ENCODE measurements at regions not wholly inside any gene's neighbourhood (a gene's known extent, or its start where the extent isn't known, plus 50 kb on each side); places are given as distances from the start of the nearest gene placed in this dataset.

DNA sequence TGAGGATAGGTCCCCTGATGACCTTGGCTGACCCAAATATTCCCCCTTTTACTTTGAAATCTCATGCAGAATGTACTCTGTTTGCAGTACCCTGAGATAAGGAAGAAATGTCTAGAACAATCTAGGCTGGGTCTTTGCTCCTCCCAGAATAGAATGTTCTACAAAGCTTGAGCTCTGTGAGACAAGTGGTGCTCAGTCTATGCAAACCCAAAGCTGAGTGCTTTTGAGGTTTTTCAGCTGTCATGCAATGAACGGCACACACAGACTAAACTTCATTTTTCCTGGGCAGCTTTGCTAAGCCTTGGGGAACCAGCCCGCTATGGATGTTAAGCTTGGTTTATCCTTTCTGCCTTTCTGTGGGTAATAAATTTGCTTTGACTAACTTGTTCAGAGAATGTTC lies 513.6 kb downstream of the FAT4 start:
- no peak for DNase-seq

DNA sequence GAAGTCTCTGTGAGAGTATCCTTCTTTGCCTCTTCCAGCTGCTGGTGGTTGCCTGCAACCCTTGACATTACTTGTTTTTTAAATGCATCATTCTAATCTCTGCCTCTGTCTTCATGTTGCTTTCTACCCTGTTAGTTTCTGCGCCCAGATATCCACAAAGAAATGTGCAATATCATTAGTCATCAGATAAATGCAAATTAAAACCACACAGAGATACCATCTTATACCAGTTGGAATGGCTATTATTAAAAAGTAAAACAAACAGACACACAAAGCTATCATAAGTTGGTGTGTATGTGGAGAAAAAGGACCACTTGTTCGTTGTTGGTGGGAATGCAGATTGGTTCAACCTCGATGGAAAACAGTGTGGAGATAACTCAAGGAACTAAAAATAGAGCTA lies 517.4 kb downstream of the FAT4 start:
- no peak for DNase-seq

DNA sequence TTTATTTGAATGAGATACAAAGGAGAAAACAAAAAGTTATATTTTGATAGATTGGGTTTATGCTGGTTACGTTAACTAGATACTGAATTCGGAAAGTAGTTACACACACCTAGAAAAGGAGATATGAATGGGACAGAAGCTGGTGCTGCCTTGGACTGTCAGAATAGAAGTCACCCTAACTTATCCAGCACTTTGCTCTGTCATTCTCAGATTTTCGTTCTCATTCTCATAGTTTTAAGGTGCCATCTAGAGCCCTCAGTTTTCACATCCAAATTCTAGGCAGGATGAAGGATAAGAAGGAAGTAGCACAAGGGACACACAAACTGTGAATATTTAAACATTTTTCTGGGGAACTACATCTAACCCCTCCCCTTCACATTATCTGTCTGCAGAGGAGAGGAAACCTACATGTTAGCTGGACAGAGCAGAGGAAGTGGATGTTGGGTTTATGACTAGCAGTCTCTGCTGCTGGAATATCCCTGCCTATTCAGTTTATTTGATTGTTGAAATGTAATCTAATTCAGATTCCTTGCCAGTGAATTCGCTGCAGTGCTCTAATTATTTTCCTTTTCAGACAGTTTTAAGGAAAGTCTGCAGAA lies 521.9 kb downstream of the FAT4 start:
- DNase-seq: no peak

DNA sequence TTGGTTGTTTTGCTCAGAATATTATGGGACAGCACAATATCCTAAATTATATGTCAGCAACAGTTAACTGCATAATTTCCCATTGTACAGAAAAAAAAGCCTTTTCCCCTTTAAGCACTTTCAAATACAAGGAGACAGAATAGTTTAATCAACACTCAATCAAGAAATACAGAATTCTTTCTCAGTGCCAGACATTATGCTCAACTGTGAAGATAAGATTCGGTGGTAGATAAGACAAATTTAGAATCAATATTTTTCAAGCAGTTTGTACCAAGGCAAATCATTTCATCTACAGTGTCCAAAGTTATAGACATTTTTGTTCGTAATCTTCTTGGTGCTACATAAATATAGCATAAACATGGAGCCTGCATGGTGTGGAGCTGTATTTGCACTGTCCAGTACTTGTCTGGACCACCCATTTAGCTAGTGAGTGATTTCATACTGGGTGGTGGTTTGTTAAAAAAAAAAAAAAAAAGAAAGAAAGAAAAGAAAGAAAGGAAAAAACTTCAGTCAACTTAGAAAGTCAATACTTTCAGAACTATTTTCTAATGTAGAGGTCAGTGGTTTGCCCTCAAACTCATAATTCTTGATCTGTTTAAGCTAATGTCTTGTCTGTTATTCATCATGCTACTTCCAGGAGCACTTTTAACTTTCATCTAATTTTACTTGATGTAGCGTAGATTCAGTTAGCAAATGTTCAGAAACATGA lies 522.9 kb downstream of the FAT4 start:
- DNase-seq: no peak

DNA sequence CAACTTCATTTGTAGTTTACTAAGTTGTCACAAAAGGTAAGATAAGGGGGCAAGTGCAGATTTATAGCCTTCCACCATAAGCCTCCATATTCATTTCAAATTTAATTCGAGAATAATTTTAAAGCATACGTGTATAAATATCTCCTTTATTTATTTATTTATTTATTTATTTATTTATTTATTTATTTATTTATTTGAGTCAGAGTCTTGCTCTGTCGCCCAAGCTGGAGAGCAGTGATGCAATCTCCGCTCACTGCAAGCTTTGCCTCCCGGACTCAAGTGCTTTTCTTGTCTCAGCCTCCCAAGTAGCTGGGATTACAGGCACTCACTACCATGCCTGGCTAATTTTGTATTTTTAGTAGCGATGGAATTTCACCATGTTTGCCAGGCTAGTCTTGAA lies 523.4 kb downstream of the FAT4 start:
- DNase-seq: no peak

DNA sequence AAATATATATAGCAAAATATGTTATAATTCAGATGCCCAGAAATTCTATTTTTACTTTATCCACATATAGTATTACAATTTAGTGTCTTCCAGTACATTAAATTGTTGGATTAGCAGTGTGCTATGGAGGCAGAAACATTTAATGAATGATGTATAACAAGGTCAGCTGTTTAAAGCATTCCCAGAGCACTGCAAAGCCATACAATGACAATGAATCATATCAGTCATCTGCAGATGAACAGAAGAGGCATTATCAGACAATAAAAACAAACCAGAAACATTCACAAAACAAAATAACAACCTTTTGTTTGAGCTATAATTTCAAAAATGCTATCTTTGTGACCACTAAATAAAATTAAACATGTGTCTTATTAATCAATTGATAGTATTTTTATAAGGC lies 524.2 kb downstream of the FAT4 start:
- DNase-seq: no peak

DNA sequence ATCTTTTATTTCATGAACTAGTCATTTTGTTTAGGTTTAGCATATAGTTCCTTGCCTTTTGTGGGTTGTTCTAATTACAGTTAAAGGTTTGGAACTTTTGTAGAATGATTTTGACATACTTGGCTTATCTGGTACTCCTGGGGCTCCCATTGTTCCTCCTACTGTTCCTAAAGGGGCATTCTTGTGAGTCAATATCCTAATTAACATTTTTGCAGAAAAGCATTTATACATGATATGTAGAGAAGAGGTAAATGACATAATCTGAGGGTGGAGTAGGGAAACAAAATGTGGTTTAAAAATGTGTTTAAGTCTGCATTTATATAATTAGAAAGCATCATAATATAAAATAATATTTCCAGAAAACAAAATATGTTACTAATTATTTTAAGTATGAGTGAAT lies 529.2 kb downstream of the FAT4 start:
- DNase-seq: no peak

DNA sequence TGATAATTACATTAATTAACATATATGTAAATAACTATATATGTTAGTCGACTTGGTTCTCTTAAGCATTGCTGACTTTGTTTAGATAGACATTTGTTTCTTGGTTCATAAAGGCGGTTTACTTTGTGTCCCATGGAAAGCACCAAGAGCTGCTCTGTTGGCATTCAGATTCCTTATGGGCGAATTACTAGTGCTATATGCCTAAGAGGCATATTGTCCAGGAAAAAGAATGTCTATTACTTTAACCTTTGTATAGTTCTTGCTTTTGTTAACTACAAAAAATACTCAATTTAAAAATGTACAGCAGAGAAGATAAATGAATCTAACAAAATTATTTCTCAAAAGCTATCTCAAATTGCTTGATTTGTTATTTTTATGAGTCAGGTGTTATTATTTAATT lies 532.8 kb downstream of the FAT4 start:
- DNase-seq: no peak

DNA sequence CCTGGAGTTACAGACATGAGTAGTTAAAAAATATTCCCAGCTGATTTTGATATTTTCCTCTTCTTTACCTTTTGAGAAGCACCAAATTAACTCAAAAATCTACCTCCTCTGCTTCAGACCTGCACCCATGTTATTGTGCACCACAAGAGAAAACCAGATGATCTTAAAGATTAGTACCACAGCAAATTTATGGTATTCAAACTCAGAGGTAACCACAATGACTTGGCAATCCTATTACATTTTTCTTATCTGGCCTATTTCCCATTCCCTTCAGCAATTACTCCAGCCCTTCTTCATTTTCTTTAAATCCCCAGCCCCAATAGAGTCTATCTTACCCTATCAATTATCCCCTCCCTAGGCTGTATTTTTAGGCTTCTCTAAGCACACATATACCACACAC lies 535.1 kb downstream of the FAT4 start:
- DNase-seq: no peak

DNA sequence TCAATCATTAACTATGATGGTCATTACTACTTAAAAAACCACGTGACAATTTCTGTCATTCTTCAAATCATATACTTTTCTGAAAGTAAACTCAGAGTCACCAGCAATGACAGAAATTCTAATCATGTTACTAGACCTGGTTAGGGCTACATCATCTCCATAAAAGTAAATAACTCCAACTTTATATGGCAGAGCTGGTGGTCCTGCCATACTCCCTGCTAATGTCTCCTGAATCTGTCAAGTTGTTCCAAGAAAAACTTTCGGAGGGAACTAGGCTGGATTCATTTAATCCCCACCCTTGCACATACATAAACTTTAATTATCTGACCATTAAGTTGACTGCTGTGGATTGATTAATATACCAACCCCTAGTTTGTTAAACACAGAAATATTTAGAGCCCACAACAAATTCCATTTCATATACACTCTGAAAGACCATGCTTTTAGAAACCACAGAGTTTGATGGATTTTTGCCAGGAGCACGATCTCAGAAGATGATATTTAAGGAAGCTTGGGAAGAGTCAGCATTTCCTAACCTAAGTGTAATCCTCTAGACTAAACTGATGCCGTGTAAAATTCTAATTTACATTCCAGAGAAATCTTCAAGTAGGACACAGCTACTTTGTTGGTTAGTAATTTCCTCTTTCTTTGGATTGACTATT lies 577.0 kb downstream of the FAT4 start:
- DNase-seq: no peak

DNA sequence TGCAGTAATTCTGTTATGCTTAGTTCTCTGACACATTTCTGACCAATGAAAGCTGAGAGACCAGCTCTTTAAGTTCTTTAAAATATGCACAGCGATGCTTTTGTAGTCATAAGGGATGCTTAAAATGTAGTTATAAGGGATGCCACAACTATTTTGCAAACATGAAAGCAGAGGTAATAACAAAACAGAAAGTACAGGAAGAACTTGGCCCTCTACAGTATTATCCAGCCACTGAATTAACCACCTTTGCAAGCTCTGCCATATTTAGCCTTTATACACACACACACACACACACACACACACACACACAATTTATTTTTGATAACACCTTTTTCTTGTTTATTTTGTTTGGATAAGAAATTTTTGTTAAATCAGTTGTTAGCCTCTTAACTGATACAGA lies 590.0 kb downstream of the FAT4 start:
- no peak for DNase-seq

DNA sequence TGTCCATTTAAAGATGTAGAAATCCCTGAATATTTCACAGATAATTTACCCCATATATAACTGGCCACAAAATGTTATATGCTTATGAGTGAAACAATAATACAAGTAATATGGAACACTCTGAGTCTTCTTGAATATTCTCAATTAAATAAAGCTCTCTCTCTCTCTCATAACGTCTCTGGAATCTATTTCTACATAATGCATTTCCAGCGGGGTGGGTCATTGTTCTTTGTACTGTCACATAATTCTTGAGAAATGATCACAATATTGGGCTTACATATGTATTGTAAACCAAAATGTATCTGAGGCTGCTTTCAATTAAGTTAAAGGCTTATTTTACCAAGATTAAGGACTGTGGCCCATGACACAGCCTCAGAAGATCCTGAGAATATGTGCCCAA lies 596.3 kb downstream of the FAT4 start:
- no peak for DNase-seq

DNA sequence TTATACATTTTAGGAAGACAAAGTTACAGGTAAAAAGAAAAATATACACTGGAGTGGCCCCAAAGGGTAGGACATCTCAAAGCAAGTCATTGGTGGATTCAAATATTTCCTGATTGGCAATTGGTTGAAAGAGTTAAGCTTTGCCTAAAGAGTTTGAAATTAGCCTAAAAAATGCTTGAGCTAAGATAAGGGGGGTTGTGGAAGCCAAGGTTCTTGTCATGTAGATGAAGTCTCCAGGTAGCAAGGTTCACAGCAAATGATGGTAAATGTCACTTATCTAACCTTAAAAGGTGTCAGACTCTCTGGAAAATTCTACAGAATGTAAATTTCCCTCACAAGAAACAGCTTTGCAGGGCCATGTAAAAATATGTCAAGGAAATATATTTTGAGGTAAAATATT lies 596.7 kb downstream of the FAT4 start:
- no peak for DNase-seq

DNA sequence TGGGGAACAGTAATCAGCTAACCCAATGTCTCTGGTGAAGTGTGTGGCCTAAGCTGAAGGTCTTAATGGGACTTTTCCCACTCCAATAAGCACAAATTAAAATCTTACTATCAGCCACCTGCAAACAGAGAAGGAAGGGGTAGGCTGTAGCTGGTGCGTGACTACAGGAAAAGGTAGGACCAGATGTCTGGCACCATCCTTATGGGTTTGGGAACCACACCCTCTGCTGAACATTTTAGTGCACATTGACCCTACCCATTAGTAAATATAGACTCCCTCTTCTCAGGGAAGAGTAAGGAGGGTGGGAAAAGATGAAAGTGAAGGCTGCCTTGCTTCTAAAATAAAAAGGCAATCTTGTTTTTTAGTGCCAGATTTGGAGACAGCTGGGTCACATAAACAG lies 602.8 kb downstream of the FAT4 start:
- no peak for DNase-seq

DNA sequence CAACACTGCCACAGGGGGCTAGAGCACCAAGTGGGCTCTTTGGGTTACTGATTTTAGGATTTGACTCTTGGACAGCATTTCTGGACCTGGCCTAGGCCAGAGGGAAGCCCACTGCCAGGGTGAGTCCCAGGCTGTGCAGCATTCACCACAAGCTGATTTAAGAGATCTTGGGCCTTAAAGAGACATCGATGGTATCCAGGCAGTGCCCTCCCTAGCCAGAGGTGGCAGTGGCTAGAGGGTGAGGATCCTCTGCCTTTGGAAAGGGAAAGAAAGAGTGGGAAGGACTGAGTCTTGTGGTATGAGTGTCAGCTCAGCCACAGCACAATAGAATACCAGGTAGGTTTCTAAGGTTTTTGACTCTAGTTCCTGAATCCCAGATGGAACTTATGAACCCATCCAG lies 613.9 kb downstream of the FAT4 start:
- DNase-seq: no peak

DNA sequence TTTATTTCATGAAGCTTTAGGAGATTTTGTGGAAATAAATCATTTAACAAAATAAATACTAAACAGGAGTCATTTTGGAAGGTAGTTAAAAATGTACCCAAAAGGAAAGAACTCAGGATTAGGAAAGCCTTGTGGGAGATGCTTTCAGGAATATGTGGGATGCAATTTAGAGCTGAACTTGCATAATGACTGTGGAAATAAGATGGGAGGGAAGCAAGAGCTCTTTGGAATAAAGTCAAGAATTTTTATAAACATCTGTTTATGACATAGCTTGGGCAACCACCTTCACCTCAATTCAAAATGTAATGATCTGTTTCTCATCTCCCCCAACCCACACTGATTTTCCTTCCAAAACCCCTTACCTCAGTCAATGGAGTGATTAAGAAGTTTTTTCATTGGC lies 623.8 kb downstream of the FAT4 start:
- no peak for DNase-seq

DNA sequence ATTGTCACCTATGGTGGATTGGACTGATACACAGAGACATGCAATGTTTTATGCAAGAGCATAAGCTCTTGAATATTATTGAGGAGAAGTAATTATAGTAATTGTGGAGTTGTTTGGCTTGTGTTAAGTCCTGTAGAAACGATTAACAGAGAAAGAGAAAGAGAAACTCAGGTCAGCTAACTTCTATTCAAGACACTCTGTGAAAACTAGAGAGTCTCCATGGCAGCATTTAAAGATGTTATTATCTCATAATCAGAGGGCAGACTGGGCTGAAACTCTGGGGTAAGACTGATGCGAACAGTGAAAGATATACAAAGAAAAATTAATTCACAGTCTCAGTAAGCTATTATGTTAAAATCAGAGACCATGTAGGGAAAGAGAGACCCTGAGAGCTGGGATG lies 625.7 kb downstream of the FAT4 start:
- no peak for DNase-seq

DNA sequence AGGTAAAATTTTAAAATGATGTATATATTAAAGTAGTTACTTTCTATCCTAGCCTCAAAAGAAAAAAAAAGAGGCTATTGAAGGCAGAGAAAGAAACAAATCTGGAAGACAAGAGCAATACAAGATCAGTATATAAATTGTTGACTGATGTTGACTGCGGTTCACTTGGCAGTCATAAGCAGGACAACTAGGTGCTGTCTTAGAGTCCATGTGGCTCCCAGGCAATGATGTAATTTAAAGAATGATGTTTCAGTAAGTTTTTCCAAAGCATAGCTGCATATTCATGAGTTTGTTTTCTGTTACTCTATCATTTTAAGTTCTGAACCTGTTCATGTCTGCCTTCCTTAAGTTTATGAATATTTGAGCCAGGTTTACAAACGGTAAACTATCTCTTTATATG lies 630.2 kb downstream of the FAT4 start:
- no peak for DNase-seq

DNA sequence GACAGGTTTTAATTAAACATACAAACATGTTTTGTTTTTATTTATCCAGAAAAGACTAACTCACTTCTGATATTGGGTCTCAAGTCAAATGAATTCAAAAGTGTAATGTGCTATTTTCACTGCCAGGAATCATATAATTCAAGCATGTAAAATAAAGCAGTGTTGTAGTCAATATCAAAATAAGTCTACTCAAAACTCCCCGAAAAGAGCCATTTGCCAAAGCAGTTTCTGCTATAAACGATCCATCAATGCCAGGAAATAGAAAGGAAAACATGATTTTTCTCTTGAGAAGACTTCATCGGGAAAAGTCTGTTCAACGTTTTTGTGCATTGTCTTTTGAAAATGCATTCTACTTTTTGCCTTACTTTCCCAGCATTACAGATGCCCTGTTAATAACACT lies 633.3 kb downstream of the FAT4 start:
- DNase-seq: no peak

DNA sequence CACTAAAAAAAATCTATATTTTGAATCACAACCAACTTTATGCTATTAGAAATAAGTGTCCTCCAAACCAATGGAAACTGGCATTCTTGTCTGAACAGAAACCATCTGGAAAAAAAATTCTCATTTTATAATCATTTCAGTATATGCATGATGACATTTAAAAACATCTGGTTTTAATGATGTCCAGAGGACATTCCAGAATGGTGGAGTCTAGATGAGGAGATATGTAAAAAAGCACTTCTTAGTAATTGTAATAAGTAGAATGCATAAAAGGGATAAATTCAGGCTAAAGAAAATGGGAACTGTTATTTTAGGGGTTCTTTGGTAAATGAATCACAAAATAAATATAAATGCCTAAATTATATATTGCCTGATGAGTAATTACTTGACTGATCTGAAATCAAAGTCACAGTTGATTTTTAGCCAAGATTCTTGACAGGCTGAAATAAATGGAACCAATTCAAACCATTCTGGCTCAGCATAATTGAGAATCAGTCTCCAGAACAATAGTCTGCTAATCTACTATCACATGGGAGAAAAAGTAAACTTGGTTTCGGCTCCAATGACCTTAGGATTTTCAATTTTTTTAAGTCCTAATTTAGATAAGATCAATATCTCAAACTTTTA lies 636.6 kb downstream of the FAT4 start:
- DNase-seq: no peak

DNA sequence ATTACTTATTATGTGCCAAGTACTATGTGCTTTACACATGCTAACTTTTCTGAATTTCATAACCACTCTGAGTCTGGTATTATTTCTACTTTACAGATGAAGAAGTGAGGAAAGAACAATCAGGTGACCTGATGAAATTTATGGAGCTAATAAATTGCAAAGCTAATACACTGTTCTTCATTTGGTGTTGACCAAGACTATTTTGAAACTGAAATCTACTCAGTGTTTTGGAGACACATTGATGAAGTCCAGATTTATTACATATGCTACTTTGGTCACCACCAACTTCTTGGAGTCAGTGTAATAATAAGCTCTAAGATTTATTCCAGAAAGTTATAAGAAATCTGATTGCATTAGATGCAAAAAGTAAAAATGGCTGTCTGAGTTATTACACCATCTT lies 637.9 kb downstream of the FAT4 start:
- no peak for DNase-seq

DNA sequence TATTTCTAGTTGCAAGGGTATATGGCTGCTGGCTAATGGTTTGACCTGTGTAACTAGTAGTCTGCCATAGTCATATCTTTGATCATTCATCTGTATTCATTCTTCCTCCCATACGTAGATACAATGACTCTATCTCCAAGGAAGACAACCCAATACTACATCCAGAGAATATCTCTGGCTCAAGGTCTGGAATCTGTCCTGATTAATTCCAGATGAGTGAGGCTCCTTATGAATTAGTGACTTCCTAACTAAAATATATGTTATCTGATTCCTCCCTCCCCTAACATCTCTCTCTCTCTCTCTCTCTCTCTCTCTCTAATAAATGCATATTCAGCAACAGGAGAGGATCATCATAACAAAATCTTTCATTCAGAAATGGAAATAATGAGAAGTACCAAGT lies 641.5 kb downstream of the FAT4 start:
- no peak for DNase-seq

DNA sequence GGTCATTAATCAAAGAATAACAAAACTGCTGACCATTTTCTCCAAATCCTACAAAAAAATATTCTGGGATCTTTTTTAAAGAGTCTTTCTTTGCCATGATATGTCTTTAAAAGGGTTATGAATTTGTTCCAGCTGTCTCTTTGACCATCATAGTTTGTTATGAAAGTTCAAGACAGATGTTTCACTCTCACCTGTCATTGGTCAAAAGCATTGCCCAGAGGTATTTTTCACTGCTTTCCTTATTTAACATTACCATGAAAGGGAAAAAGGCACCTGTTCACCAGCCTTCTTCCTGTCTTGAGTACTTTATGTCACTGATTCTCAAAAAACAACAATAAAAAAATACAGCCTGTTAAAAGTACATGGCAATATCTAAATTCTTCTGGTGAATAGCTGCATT lies 643.8 kb downstream of the FAT4 start:
- DNase-seq: no peak

DNA sequence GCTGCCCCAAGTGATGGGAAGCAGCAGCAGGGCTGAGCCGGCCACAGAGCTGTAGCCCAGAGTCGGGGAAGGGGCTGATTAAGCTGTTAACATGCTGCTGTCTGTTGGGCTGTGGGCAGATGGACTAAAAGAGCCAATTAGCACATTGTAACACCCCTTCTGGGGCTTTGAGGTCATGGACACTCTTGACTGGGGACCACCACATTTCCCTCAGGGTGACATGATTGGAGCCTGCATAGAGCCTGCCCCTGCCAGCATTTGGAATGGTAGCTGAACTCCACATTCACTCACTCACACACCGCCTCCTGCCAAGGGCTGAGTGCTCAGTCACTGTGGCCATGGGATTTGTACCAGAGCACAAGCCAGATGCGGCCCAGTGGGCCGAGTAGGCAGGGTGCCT lies 646.9 kb downstream of the FAT4 start:
- no peak for DNase-seq

Measured in activated CD4-positive, alpha-beta T cell treated with anti-CD3 and anti-CD28 coated beads, Interleukin-10, Interleukin-2, amounts not matched to agents 100 ng/mL and 50 ng/mL, durations not matched to agents 16 hours and 8 hours (primary cell).